GM23338 (cell line): ENCODE measurements at regions not wholly inside any gene's neighbourhood (a gene's known extent, or its start where the extent isn't known, plus 50 kb on each side); places are given as distances from the start of the nearest gene placed in this dataset.

Experiments used
- ATAC-seq: fragments of 200-7000 bp; cut with Tn5 transposase; 3 replicates; pipeline ENCODE4 v1.9.1; 2020
- DNase-seq: peaks from one replicate; pipeline ENCODE4 v3.0.0-alpha.2; 2015; ENCODE audit warnings: low spot score
- H2AFZ ChIP-seq: fragments of 200-600 bp; sonication (generic); 2 replicates; pipeline ENCODE4 v1.8.0; 2016; ENCODE audit warnings: antibody characterized with exemption, mild to moderate bottlenecking, moderate library complexity
- H3F3A ChIP-seq: fragments of 200-600 bp; sonication (generic); replicated peaks from 2 replicates; pipeline ENCODE4 v1.8.0; 2017; ENCODE audit warnings: antibody characterized with exemption, mixed run types, low read depth
- H3K27ac ChIP-seq: fragments of 200-600 bp; sonication (generic); 2 replicates; pipeline ENCODE4 v1.6.1; 2016; ENCODE audit warnings: low read depth
- H3K27me3 ChIP-seq: fragments of 200-600 bp; sonication (generic); 2 replicates; pipeline ENCODE4 v1.8.0; 2016; ENCODE audit warnings: mild to moderate bottlenecking, mixed run types, moderate library complexity; ENCODE audit not compliant: insufficient read depth
- H3K36me3 ChIP-seq: fragments of 200-600 bp; sonication (generic); 2 replicates; pipeline ENCODE4 v1.8.0; 2016; ENCODE audit warnings: mild to moderate bottlenecking; ENCODE audit not compliant: insufficient read depth
- H3K4me1 ChIP-seq: fragments of 200-600 bp; sonication (generic); 2 replicates; pipeline ENCODE4 v1.8.0; 2016; ENCODE audit warnings: mild to moderate bottlenecking, moderate library complexity; ENCODE audit not compliant: insufficient read depth
- H3K4me2 ChIP-seq: fragments of 200-600 bp; sonication (generic); 2 replicates; pipeline ENCODE4 v1.7.1; 2017; ENCODE audit warnings: mixed run types
- H3K4me3 ChIP-seq: fragments of 200-600 bp; sonication (generic); 2 replicates; pipeline ENCODE4 v1.6.1; 2016; ENCODE audit warnings: mixed run types
- H3K79me2 ChIP-seq: fragments of 200-600 bp; sonication (generic); replicated peaks from 2 replicates; pipeline ENCODE4 v1.8.0; 2017; ENCODE audit warnings: mild to moderate bottlenecking; ENCODE audit not compliant: insufficient read depth
- H3K9me2 ChIP-seq: fragments of 200-600 bp; sonication (generic); 2 replicates; pipeline ENCODE4 v1.8.0; 2017; ENCODE audit not compliant: insufficient read depth
- H4K20me1 ChIP-seq: fragments of 200-600 bp; sonication (generic); replicated peaks from 2 replicates; pipeline ENCODE4 v1.8.0; 2017; ENCODE audit warnings: mild to moderate bottlenecking; ENCODE audit not compliant: insufficient read depth
- H3K27ac Mint-ChIP-seq: 2 replicates; pipeline ENCODE4 v1.8.0; 2020; ENCODE audit warnings: inconsistent platforms, mild to moderate bottlenecking, moderate library complexity, mixed read lengths
- H3K27me3 Mint-ChIP-seq: 3 replicates; pipeline ENCODE4 v1.8.0; 2022; ENCODE audit warnings: low read depth, mild to moderate bottlenecking, moderate library complexity, mixed read lengths, inconsistent platforms; ENCODE audit not compliant: insufficient read depth, poor library complexity
- H3K36me3 Mint-ChIP-seq: 3 replicates; pipeline ENCODE4 v1.8.0; 2021; ENCODE audit warnings: low read depth, mild to moderate bottlenecking, inconsistent platforms, moderate library complexity, mixed read lengths
- H3K4me1 Mint-ChIP-seq: 3 replicates; pipeline ENCODE4 v1.8.0; 2020; ENCODE audit warnings: mild to moderate bottlenecking, inconsistent platforms, mixed read lengths
- H3K4me3 Mint-ChIP-seq: 3 replicates; pipeline ENCODE4 v1.8.0; 2021; ENCODE audit warnings: moderate library complexity, mild to moderate bottlenecking, inconsistent platforms, mixed read lengths
- H3K9me3 Mint-ChIP-seq: 3 replicates; pipeline ENCODE4 v1.8.0; 2020; ENCODE audit warnings: moderate library complexity, mild to moderate bottlenecking, inconsistent platforms, mixed read lengths
- CREB1 ChIP-seq: fragments of 250-450 bp; sonication (Bioruptor Pico); IDR thresholded peaks from 2 replicates; pipeline ENCODE4 v1.5.0; 2020; ENCODE audit warnings: low read depth, mild to moderate bottlenecking, moderate library complexity
- CTCF ChIP-seq, 2 experiments: fragments of 200-600 bp in 1 of 2; sonication (generic) in 1 of 2; conservative IDR thresholded peaks; 2 replicates each; pipeline versions ENCODE4 v1.5.1 to v1.6.1; 2016 to 2017; ENCODE audit warnings: antibody characterized with exemption in 2 of 2, low read depth in 2 of 2, mild to moderate bottlenecking in 2 of 2, moderate library complexity in 1 of 2
- ETS1 ChIP-seq: IDR thresholded peaks from 2 replicates; pipeline ENCODE4 v1.6.1; 2016; ENCODE audit warnings: antibody characterized with exemption
- EZH2 ChIP-seq: fragments of 200-600 bp; sonication (generic); IDR thresholded peaks from one replicate; pipeline ENCODE4 v1.8.0; 2017; ENCODE audit warnings: antibody characterized with exemption, mild to moderate bottlenecking, low read depth; ENCODE audit not compliant: unreplicated experiment
- EZH2phosphoT487 ChIP-seq: fragments of 200-600 bp; sonication (generic); IDR thresholded peaks from one replicate; pipeline ENCODE4 v1.8.1; 2018; ENCODE audit warnings: antibody characterized with exemption; ENCODE audit not compliant: unreplicated experiment
- JUNB ChIP-seq: IDR thresholded peaks from one replicate; pipeline ENCODE4 v1.6.1; 2016; ENCODE audit warnings: antibody characterized with exemption; ENCODE audit not compliant: unreplicated experiment
- NANOG ChIP-seq: IDR thresholded peaks from 2 replicates; pipeline ENCODE4 v1.6.1; 2016; ENCODE audit warnings: antibody characterized with exemption, borderline replicate concordance
- POLR2AphosphoS5 ChIP-seq: IDR thresholded peaks from 2 replicates; pipeline ENCODE4 v1.6.1; 2016; ENCODE audit warnings: antibody characterized with exemption, low read depth
- REST ChIP-seq: IDR thresholded peaks from one replicate; pipeline ENCODE4 v1.6.1; 2018; ENCODE audit warnings: antibody characterized with exemption; ENCODE audit not compliant: unreplicated experiment
- STAT1 ChIP-seq: IDR thresholded peaks from one replicate; pipeline ENCODE4 v1.6.1; 2016; ENCODE audit warnings: antibody characterized with exemption; ENCODE audit not compliant: unreplicated experiment
- ZNF114 ChIP-seq: fragments of 250-450 bp; sonication (Bioruptor Pico); IDR thresholded peaks from 2 replicates; pipeline ENCODE4 v1.5.0; 2020; ENCODE audit warnings: mild to moderate bottlenecking, moderate library complexity
- ZNF331 ChIP-seq: fragments of 250-450 bp; sonication (Bioruptor Pico); IDR thresholded peaks from 2 replicates; pipeline ENCODE4 v1.5.0; 2020; ENCODE audit warnings: low read depth, mild to moderate bottlenecking, moderate library complexity
- ZNF462 ChIP-seq: fragments of 250-450 bp; sonication (Bioruptor Pico); IDR thresholded peaks from 2 replicates; pipeline ENCODE4 v1.5.0; 2020; ENCODE audit warnings: mild to moderate bottlenecking, moderate library complexity

GRCh38 chr5:143516249-143516648, 112.8 kb upstream of the NR3C1 start (continued):
- no peak for TF ChIP-seq ETS1

GRCh38 chr5:143515829-143516228, 112.3 kb upstream of the NR3C1 start:
- no peaks in the 10 kb centered on the region for H3K27me3 ChIP-seq
- DNase-seq (no peak), ATAC-seq (no peak)
- no peak overlapping the region for H2AFZ ChIP-seq
- Mint-ChIP-seq H3K27ac (no peak overlapping the region), H3K36me3 (no peaks in the 10 kb centered on the region), H3K4me3 (no peak overlapping the region), H3K9me3 (no peaks in the 10 kb centered on the region), H3K27me3 (no peaks in the 10 kb centered on the region), H3K4me1 (no peaks in the 10 kb centered on the region)
- H3K4me2 ChIP-seq, result no peak overlapping the region
- H3K36me3 ChIP-seq, result no peaks in the 10 kb centered on the region
- no peaks in the 10 kb centered on the region for H3K9me2 ChIP-seq
- H3K4me3 ChIP-seq, result no peak overlapping the region
- no peak overlapping the region for H3K27ac ChIP-seq
- TF ChIP-seq CTCF (conservative IDR thresholded peaks at IDR 0.05; ENCODE audit: low read depth in 2 of 2) (no peak), ZNF331 (CRISPR knock-in tag) (no peak), EZH2phosphoT487 (no peak), ZNF462 (CRISPR knock-in tag) (no peak), POLR2AphosphoS5 (no peak), ZNF114 (CRISPR knock-in tag) (no peak), ETS1 (no peak), REST (no peak), NANOG (no peak), CREB1 (CRISPR knock-in tag) (no peak), EZH2 (no peak), JUNB (no peak), STAT1 (no peak)
- H3K4me1 ChIP-seq, result no peaks in the 10 kb centered on the region
- H3F3A ChIP-seq, result no peaks in the 10 kb centered on the region
- no peaks in the 10 kb centered on the region for H3K79me2 ChIP-seq
- no peaks in the 10 kb centered on the region for H4K20me1 ChIP-seq
